ENCODE measurements at regions not wholly inside any gene's neighbourhood (a gene's known extent, or its start where the extent isn't known, plus 50 kb on each side); places are given as distances from the start of the nearest gene placed in this dataset.
A peak's percentile ranks its signal among the peaks of the same experiment; 100 is the strongest.

DNA sequence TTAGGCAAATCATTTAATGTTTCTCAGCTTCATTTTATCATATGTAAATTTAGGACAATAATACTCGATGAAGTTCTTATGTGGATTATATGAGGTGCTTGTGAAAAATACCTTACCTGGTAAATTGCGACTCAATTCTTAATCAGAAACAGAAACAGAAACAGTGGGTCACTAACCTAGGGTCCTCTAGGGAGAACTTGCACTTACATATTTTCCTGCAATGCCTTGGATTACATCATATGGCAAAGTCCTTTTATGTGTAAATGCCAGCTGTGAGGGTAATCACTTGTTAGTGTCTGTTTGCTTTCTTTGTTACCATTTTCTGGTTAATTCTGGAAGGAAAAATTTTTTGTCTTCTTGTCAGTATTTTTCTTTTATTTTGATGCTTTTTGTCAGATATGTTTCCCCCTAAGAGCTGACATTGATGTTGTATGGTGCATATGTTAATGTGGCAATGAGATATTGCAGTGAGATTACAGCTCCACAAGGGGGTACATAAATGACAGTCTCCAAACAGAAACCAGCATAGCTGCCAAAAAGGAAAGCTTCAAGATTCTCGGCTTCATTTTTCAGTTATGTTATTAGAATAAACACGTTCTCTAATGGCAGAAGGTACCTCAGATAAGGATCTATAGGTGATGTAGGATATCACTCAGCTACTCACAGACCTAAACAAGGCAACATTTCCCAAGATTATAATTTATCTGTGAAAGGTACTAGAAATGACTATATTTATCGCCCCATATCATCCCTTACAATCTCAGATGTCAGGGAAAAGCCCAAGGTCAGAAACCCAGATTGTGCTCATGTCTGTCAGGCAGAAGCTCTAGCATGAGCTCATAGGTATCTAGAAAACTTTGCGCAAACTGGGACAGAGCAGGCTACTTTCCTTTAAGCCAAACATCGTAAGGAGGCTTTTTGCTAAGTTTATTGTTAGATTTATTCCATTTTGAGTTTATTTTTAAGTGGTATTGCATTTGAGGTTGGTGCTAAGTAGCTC, 119.9 kb downstream of the FASLG start:
- H2BK12ac ChIP-seq (ENCODE audit: insufficient read length, low read depth, low read length), result no peak overlapping the region
- no peak overlapping the region for H4K8ac ChIP-seq (replicated peaks; ENCODE audit: insufficient read length, low read depth, low read length)
- no peak overlapping the region for H2AK5ac ChIP-seq (ENCODE audit: insufficient read length, low read length)
- no peak for DNase-seq
- Mint-ChIP-seq H3K4me1 (peaks cover 2 to 4% of the 10 kb centered on the region in 2 experiments; a peak in 1 of 4 replicates), H3K36me3 (ENCODE audit: insufficient read depth in 1 of 3, low read depth in 3 of 3) (no peaks in the 10 kb centered on the region; a peak in 1 of 7 replicates), H3K4me3 (no peak overlapping the region), H3K27ac (no peak overlapping the region), H3K9me3 (peaks cover 0 to 7% of the 10 kb centered on the region in 2 experiments; a peak in 2 of 5 replicates), H3K27me3 (ENCODE audit: low read depth) (peaks cover 2% of the 10 kb centered on the region; the same call in 1 of the 2 replicates)
- no peak overlapping the region for H3K56ac ChIP-seq (ENCODE audit: insufficient read length, low read depth, low read length)
- no peak overlapping the region for H3K4me2 ChIP-seq (ENCODE audit: insufficient read depth, insufficient read length, low read length)
- H3K9me3 ChIP-seq (ENCODE audit: control insufficient read depth, low read depth, low read length), result no peaks in the 10 kb centered on the region
- no CpG with 5 or more reads among the region's 7 CpGs for WGBS (ENCODE audit: extremely low coverage, insufficient read length, low lambda C conversion rate)
- H4K20me1 ChIP-seq (ENCODE audit: control insufficient read depth, insufficient read depth, insufficient read length), result no peaks in the 10 kb centered on the region
- H3K23ac ChIP-seq (ENCODE audit: insufficient read length, low read depth, low read length), result no peak overlapping the region
- no peak overlapping the region for H3K9ac ChIP-seq (ENCODE audit: extremely low read depth, insufficient read length, low read length)
- no peaks in the 10 kb centered on the region for H3K79me2 ChIP-seq (ENCODE audit: insufficient read depth, low read length)
- no peaks in the 10 kb centered on the region for H3K79me1 ChIP-seq (ENCODE audit: insufficient read depth, low read depth, low read length, poor library complexity, severe bottlenecking)
- no peak overlapping the region for H2AFZ ChIP-seq (ENCODE audit: low read length)
- no peak overlapping the region for H4K5ac ChIP-seq (ENCODE audit: insufficient read length, low read depth, low read length)
- no peak overlapping the region for H3K14ac ChIP-seq (ENCODE audit: insufficient read depth, low read length)
- H2BK5ac ChIP-seq (ENCODE audit: insufficient read length, low read length), result no peak overlapping the region
- no peak overlapping the region for H3K27ac ChIP-seq (ENCODE audit: insufficient read length, low read depth, low read length)
- H3K23me2 ChIP-seq (ENCODE audit: insufficient read length, low read depth, low read length, poor library complexity, severe bottlenecking), result no peaks in the 10 kb centered on the region
- no peaks in the 10 kb centered on the region for H3K4me1 ChIP-seq (ENCODE audit: insufficient read depth, low read length)
- H2BK15ac ChIP-seq (ENCODE audit: low read depth, low read length), result no peak overlapping the region
- no peaks in the 10 kb centered on the region for H3K27me3 ChIP-seq (ENCODE audit: insufficient read depth, low read length)
- no peak overlapping the region for H3T11ph ChIP-seq (ENCODE audit: low read length)
- H2BK20ac ChIP-seq (ENCODE audit: low read depth, low read length, poor library complexity, severe bottlenecking), result no peak overlapping the region
- H2BK120ac ChIP-seq (ENCODE audit: low read depth, low read length, poor library complexity, severe bottlenecking), result no peak overlapping the region
- H3K18ac ChIP-seq (ENCODE audit: insufficient read length, low read depth, low read length), result no peak overlapping the region
- no peak overlapping the region for H4K91ac ChIP-seq (ENCODE audit: insufficient read length, low read depth, low read length)
- no peak overlapping the region for H3K4ac ChIP-seq (ENCODE audit: low read depth, low read length)
- TF ChIP-seq CTCF (conservative IDR thresholded peaks at IDR 0.05), result peak; percentile 20; the same call in 1 of the 3 replicates

Measured in H9 (cell line).